Ishikawa (cell line): ENCODE measurements at regions not wholly inside any gene's neighbourhood (a gene's known extent, or its start where the extent isn't known, plus 50 kb on each side); places are given as distances from the start of the nearest gene placed in this dataset.

Experiments used
- CEBPB ChIP-seq: IDR thresholded peaks from 2 replicates; pipeline ENCODE4 v1.6.1; 2012
- CREB1 ChIP-seq: IDR thresholded peaks from 2 replicates; pipeline ENCODE4 v1.6.1; 2012; ENCODE audit warnings: low read depth
- EGR1 ChIP-seq: IDR thresholded peaks from 2 replicates; pipeline ENCODE4 v1.6.1; 2012
- EP300 ChIP-seq: IDR thresholded peaks from 2 replicates; pipeline ENCODE4 v1.6.1; 2012; ENCODE audit warnings: borderline replicate concordance
- FOXM1 ChIP-seq: IDR thresholded peaks from 2 replicates; pipeline ENCODE4 v1.6.1; 2012; ENCODE audit warnings: low read depth, borderline replicate concordance
- NFIC ChIP-seq: IDR thresholded peaks from 2 replicates; pipeline ENCODE4 v1.6.1; 2012
- RAD21 ChIP-seq: IDR thresholded peaks from 2 replicates; pipeline ENCODE4 v1.6.1; 2012; ENCODE audit warnings: low read depth
- TAF1 ChIP-seq: IDR thresholded peaks from 2 replicates; pipeline ENCODE4 v1.6.1; 2012; ENCODE audit warnings: low read depth, mild to moderate bottlenecking
- TCF12 ChIP-seq: IDR thresholded peaks from 2 replicates; pipeline ENCODE4 v1.6.1; 2012; ENCODE audit warnings: low read depth
- TEAD4 ChIP-seq: IDR thresholded peaks from 2 replicates; pipeline ENCODE4 v1.6.1; 2012
- YY1 ChIP-seq: IDR thresholded peaks from 2 replicates; pipeline ENCODE4 v1.6.1; 2012; ENCODE audit warnings: low read depth
- ZBTB7A ChIP-seq: IDR thresholded peaks from 2 replicates; pipeline ENCODE4 v1.6.1; 2012; ENCODE audit warnings: low read depth
- TF ChIP-seq, protein P1 (sequence below): IDR thresholded peaks from 2 replicates; pipeline ENCODE4 v1.6.1; 2012; ENCODE audit warnings: low read depth, mild to moderate bottlenecking
- TF ChIP-seq, protein P2 (sequence below): IDR thresholded peaks from 2 replicates; pipeline ENCODE4 v1.6.1; 2012
- TF ChIP-seq, protein P3 (sequence below): IDR thresholded peaks from 2 replicates; pipeline ENCODE4 v1.6.1; 2012

- TF ChIP-seq CEBPB (no peak), EGR1 (no peak), FOXM1 (no peak), ZBTB7A (no peak), RAD21 (no peak), TAF1 (no peak), TCF12 (no peak), NFIC (no peak), TEAD4 (no peak), EP300 (no peak), CREB1 (no peak), YY1 (no peak)
- TF ChIP-seq, protein P1, sequence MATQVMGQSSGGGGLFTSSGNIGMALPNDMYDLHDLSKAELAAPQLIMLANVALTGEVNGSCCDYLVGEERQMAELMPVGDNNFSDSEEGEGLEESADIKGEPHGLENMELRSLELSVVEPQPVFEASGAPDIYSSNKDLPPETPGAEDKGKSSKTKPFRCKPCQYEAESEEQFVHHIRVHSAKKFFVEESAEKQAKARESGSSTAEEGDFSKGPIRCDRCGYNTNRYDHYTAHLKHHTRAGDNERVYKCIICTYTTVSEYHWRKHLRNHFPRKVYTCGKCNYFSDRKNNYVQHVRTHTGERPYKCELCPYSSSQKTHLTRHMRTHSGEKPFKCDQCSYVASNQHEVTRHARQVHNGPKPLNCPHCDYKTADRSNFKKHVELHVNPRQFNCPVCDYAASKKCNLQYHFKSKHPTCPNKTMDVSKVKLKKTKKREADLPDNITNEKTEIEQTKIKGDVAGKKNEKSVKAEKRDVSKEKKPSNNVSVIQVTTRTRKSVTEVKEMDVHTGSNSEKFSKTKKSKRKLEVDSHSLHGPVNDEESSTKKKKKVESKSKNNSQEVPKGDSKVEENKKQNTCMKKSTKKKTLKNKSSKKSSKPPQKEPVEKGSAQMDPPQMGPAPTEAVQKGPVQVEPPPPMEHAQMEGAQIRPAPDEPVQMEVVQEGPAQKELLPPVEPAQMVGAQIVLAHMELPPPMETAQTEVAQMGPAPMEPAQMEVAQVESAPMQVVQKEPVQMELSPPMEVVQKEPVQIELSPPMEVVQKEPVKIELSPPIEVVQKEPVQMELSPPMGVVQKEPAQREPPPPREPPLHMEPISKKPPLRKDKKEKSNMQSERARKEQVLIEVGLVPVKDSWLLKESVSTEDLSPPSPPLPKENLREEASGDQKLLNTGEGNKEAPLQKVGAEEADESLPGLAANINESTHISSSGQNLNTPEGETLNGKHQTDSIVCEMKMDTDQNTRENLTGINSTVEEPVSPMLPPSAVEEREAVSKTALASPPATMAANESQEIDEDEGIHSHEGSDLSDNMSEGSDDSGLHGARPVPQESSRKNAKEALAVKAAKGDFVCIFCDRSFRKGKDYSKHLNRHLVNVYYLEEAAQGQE: no peak
- TF ChIP-seq, protein P2, sequence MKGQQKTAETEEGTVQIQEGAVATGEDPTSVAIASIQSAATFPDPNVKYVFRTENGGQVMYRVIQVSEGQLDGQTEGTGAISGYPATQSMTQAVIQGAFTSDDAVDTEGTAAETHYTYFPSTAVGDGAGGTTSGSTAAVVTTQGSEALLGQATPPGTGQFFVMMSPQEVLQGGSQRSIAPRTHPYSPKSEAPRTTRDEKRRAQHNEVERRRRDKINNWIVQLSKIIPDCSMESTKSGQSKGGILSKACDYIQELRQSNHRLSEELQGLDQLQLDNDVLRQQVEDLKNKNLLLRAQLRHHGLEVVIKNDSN: no peak
- TF ChIP-seq, protein P3, sequence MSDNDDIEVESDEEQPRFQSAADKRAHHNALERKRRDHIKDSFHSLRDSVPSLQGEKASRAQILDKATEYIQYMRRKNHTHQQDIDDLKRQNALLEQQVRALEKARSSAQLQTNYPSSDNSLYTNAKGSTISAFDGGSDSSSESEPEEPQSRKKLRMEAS: no peak
Observed at GRCh38 chr13:76668716-76669115, 217.5 kb downstream of the KCTD12 start.

GRCh38 chr13:76668141-76668540, 218.1 kb downstream of the KCTD12 start:
- TF ChIP-seq, protein P1: no peak
- TF ChIP-seq, protein P2: no peak
- no peak for TF ChIP-seq CREB1
- no peak for TF ChIP-seq FOXM1
- no peak for TF ChIP-seq TCF12
- TF ChIP-seq RAD21: no peak
- no peak for TF ChIP-seq ZBTB7A
- no peak for TF ChIP-seq NFIC
- no peak for TF ChIP-seq EGR1
- TF ChIP-seq, protein P3: no peak
- no peak for TF ChIP-seq EP300
- TF ChIP-seq YY1: no peak
- TF ChIP-seq TEAD4: no peak
- TF ChIP-seq CEBPB: no peak
- TF ChIP-seq TAF1: no peak

GRCh38 chr13:76667551-76667950, 218.7 kb downstream of the KCTD12 start:
- TF ChIP-seq CEBPB (no peak), RAD21 (peak; percentile 45)

- no peak for TF ChIP-seq EGR1
- no peak for TF ChIP-seq ZBTB7A
- TF ChIP-seq, protein P1: no peak
- TF ChIP-seq TEAD4: no peak
- no peak for TF ChIP-seq CREB1
- TF ChIP-seq, protein P3: no peak
- TF ChIP-seq NFIC: no peak
- no peak for TF ChIP-seq RAD21
- no peak for TF ChIP-seq EP300
- TF ChIP-seq TCF12: no peak
- no peak for TF ChIP-seq YY1
- no peak for TF ChIP-seq TAF1
Observed at GRCh38 chr13:76663592-76664335, 222.4 kb downstream of the KCTD12 start.
